ENCODE measurements at regions not wholly inside any gene's neighbourhood (a gene's known extent, or its start where the extent isn't known, plus 50 kb on each side); places are given as distances from the start of the nearest gene placed in this dataset.

GRCh38 chr3:31354373-31354772 is 178.4 kb upstream of the STT3B start:
- peaks cover 2% of the 10 kb centered on the region for H3K4me1 Mint-ChIP-seq
- H3K4me3 Mint-ChIP-seq = no peak overlapping the region
- no peak overlapping the region for H3K27ac Mint-ChIP-seq
- H3K9me3 Mint-ChIP-seq = peaks cover 10% of the 10 kb centered on the region
- no peak for DNase-seq (ENCODE audit: low spot score in 2 of 2, unreplicated experiment in 2 of 2)
- H3K27me3 Mint-ChIP-seq (ENCODE audit: low read depth) = no peaks in the 10 kb centered on the region
- peaks cover 4% of the 10 kb centered on the region for H3K36me3 Mint-ChIP-seq
- TF ChIP-seq CTCF (IDR thresholded peaks at IDR 0.05; ENCODE audit: unreplicated experiment) = no peak

DNA sequence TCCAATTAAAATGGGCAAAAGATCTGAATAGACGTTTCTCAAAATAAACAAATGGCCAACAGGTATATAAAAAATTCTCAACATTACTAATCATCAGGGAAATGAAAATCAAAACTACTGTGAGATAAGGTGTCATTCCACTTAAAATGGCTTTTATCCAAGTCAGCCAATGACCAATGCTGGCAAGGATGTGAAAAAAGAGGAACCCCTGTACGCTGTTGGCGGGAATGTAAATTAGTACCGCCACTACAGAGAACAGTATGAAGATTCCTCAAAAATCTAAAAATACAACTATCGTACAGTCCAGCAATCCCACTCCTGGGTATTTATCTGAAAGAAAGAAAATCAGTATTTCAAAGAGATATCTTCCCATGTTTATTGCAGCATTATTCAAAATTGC is 176.9 kb upstream of the STT3B start:
- Mint-ChIP-seq H3K4me3 (no peak overlapping the region), H3K27me3 (ENCODE audit: low read depth) (no peaks in the 10 kb centered on the region), H3K9me3 (peaks cover 10% of the 10 kb centered on the region), H3K36me3 (peaks cover 4% of the 10 kb centered on the region), H3K27ac (no peak overlapping the region), H3K4me1 (peaks cover 6% of the 10 kb centered on the region)
- DNase-seq (ENCODE audit: low spot score in 2 of 2, unreplicated experiment in 2 of 2) = no peak
- no peak for TF ChIP-seq CTCF (IDR thresholded peaks at IDR 0.05; ENCODE audit: unreplicated experiment)

GRCh38 chr3:31356941-31357340 is 175.8 kb upstream of the STT3B start:
- Mint-ChIP-seq H3K27ac (no peak overlapping the region), H3K27me3 (ENCODE audit: low read depth) (no peaks in the 10 kb centered on the region), H3K36me3 (peaks cover 4% of the 10 kb centered on the region), H3K4me3 (no peak overlapping the region), H3K4me1 (peaks cover 17% of the 10 kb centered on the region), H3K9me3 (peaks cover 10% of the 10 kb centered on the region)
- no peak for DNase-seq (ENCODE audit: low spot score in 2 of 2, unreplicated experiment in 2 of 2)
- TF ChIP-seq CTCF (IDR thresholded peaks at IDR 0.05; ENCODE audit: unreplicated experiment) = no peak

DNA sequence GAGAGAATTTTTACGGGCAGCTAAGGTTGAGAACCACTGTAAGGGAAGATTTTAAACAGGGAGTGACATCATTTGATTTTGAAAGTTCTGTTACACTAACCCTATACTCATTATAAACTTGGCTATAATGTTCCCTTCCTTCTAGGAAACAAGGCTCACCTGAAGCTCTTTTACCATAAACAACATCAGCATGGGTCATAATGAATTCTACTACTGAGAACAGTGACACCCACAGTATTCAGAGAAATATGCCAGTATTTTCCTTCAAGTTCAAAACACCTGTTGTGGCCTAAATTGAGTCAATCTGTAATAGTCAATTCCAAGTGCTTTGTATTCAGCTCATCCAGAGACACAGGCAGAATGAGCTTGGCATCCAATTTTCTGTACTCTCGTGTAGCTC is 175.3 kb upstream of the STT3B start:
- peaks cover 10% of the 10 kb centered on the region for H3K9me3 Mint-ChIP-seq
- no peak for DNase-seq (ENCODE audit: low spot score in 2 of 2, unreplicated experiment in 2 of 2)
- H3K27ac Mint-ChIP-seq = no peak overlapping the region
- H3K36me3 Mint-ChIP-seq = peaks cover 4% of the 10 kb centered on the region
- no peaks in the 10 kb centered on the region for H3K27me3 Mint-ChIP-seq (ENCODE audit: low read depth)
- no peak for TF ChIP-seq CTCF (IDR thresholded peaks at IDR 0.05; ENCODE audit: unreplicated experiment)
- H3K4me1 Mint-ChIP-seq = peaks cover 21% of the 10 kb centered on the region
- no peak overlapping the region for H3K4me3 Mint-ChIP-seq

DNA sequence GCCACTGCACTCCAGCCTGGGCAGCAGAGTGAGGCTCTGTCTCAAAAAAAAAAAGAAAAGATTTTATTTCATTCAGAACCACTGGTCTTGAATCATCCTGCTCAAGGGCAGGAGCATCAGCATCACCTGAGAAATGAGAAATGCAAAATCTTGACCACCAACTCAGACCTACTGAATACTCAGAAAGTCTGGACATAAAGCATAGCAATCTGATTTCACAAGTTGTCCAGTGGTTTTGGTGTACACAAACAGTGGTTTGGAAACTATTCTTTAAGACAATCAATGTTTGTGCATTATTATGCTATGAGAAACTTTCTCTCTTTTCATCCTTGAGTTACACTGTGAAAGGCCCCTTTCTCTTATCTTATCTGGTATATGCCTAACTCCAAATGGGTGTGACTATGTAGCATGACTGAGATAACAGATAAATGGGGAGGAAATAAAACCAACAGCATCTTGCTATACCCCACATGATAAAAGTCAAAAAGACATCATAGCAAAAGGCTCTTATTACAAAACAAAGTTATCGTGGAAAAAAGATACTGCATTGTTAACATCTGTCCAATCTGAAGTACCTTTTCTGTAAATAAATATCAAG is 174.2 kb upstream of the STT3B start:
- no peak overlapping the region for H3K4me3 Mint-ChIP-seq
- H3K36me3 Mint-ChIP-seq = peaks cover 4% of the 10 kb centered on the region
- H3K27me3 Mint-ChIP-seq (ENCODE audit: low read depth) = no peaks in the 10 kb centered on the region
- no peak overlapping the region for H3K27ac Mint-ChIP-seq
- no peak for TF ChIP-seq CTCF (IDR thresholded peaks at IDR 0.05; ENCODE audit: unreplicated experiment)
- DNase-seq (ENCODE audit: low spot score in 2 of 2, unreplicated experiment in 2 of 2) = no peak
- peaks cover 21% of the 10 kb centered on the region for H3K4me1 Mint-ChIP-seq
- H3K9me3 Mint-ChIP-seq = peaks cover 10% of the 10 kb centered on the region
